ENCODE measurements at regions not wholly inside any gene's neighbourhood (a gene's known extent, or its start where the extent isn't known, plus 50 kb on each side); places are given as distances from the start of the nearest gene placed in this dataset.
A peak's percentile ranks its signal among the peaks of the same experiment; 100 is the strongest.

DNA sequence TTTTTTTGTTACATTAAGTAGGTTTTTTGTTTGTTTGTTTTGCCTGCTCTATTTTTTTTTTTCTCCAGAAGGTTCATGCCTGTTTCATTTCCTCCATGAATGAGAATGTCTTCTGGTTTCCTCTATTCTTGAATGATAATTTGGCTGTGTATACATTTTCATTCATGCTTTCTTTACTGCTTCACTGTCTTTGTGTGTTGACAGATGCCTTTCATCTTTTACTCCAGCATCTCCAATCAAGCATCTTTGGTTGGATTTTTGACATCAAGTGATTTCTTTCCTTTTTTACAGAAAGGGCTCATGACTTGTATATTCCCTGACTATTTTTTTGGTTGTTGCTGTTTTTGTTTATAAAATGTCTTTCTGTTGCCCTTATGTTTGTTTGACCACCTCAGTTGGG lies 156.5 kb downstream of the MDFIC start:
- intact Hi-C loops (cut with micrococcal nuclease) = no loop called here
- no peak overlapping the region for H3K4me3 Mint-ChIP-seq
- no peaks in the 10 kb centered on the region for H3K9me3 Mint-ChIP-seq
- peak overlapping the region; percentile 37 for H3K27ac Mint-ChIP-seq
- H3K36me3 Mint-ChIP-seq (ENCODE audit: low read depth) = no peaks in the 10 kb centered on the region
- no peaks in the 10 kb centered on the region for H3K27me3 Mint-ChIP-seq
- H3K4me1 Mint-ChIP-seq (ENCODE audit: low read depth) = peaks cover 18% of the 10 kb centered on the region

DNA sequence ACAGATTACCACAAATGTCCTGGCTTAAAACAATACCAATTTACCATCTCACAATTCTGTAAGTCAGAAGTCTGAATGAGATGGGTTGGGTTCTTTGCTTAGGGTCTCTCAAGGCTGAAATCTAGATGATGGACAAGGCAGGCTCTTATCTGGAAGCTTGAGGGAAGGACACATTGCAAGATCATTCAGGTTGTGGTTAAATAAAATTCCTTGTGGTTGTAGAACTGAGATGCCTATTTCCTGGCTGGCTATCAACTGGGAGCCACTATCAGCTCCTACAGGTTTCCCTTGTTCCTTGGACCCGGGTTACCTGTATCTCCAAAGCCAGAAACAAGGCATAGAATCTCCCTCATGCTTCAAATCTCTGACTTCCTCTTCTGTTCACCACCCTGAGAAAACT lies 148.4 kb downstream of the MDFIC start:
- H3K27ac Mint-ChIP-seq = no peak overlapping the region
- no peaks in the 10 kb centered on the region for H3K27me3 Mint-ChIP-seq
- intact Hi-C loops (cut with micrococcal nuclease) = no loop called here
- H3K9me3 Mint-ChIP-seq = no peaks in the 10 kb centered on the region
- peaks cover 27% of the 10 kb centered on the region for H3K4me1 Mint-ChIP-seq (ENCODE audit: low read depth)
- no peaks in the 10 kb centered on the region for H3K36me3 Mint-ChIP-seq (ENCODE audit: low read depth)
- no peak overlapping the region for H3K4me3 Mint-ChIP-seq

All from dendritic cell treated with granulocyte-macrophage colony-stimulating factor and Interleukin-4, amounts not matched to agents 40 ng/mL and 50 ng/mL, for 4 days (primary cell).